GM12878 (cell line): ENCODE measurements at regions not wholly inside any gene's neighbourhood (a gene's known extent, or its start where the extent isn't known, plus 50 kb on each side); places are given as distances from the start of the nearest gene placed in this dataset.

Experiments used
- ATAC-seq: fragments of 200-7000 bp; cut with Tn5 transposase; 3 replicates; pipeline ENCODE4 v1.9.1; 2020; ENCODE audit warnings: mild to moderate bottlenecking, moderate library complexity
- BruUV-seq: library from RNA; stranded (reverse); fragments of 400-500 nt; replicated peaks from 2 replicates; lab custom pipeline; 2021; lab: Mats Ljungman, UMichigan
- CTCF ChIA-PET: fragments of 300-600 bp; sonication (Branson Sonifier 250); formaldehyde crosslinking; extraction: SDS; loops from one replicate; lab custom pipeline; 2021; ENCODE audit warnings: inconsistent platforms; lab: Yijun Ruan, JAX
- POLR2A ChIA-PET: fragments of 350-600 bp; formaldehyde crosslinking; extraction: SDS; loops from one replicate; lab custom pipeline; 2021; ENCODE audit warnings: inconsistent platforms; lab: Charles Lee
- RAD21 ChIA-PET: fragments of 300-600 bp; sonication (Branson Sonifier 250); formaldehyde crosslinking; loops from one replicate; lab custom pipeline; 2023; ENCODE audit warnings: antibody characterized with exemption; ENCODE audit not compliant: unreplicated experiment; lab: Charles Lee
- SMC1A ChIA-PET: fragments of 300-600 bp; sonication (Branson Sonifier 250); formaldehyde crosslinking; loops from one replicate; lab custom pipeline; 2023; ENCODE audit not compliant: unreplicated experiment, uncharacterized antibody; lab: Charles Lee
- DNase-seq: peaks from one replicate; pipeline ENCODE4 v3.0.0-alpha.2; 2011; ENCODE audit warnings: low read depth, low spot score
- FAIRE-seq: peaks from 3 replicates; lab custom pipeline; 2011; peaks lifted over from hg19 to GRCh38; lab: Jason Lieb, UNC
- H2AFZ ChIP-seq: 2 replicates; pipeline ENCODE4 v1.6.0; 2011; ENCODE audit warnings: low read depth, low read length, control low read depth; ENCODE audit not compliant: control insufficient read depth
- H3K27ac ChIP-seq: 2 replicates; pipeline ENCODE4 v1.5.1; 2011; ENCODE audit warnings: control low read depth; ENCODE audit not compliant: control insufficient read depth, insufficient read depth
- H3K27me3 ChIP-seq, 2 experiments: replicated peaks in 1 of 2; 2 replicates each; pipeline versions ENCODE4 v1.6.0 to v1.6.1; 2011; ENCODE audit warnings: low read length in 1 of 2; ENCODE audit not compliant: control insufficient read depth in 2 of 2, insufficient read depth in 2 of 2
- H3K36me3 ChIP-seq, 2 experiments: 2 replicates each; pipeline ENCODE4 v1.5.1; 2011; ENCODE audit warnings: low read length in 1 of 2; ENCODE audit not compliant: control insufficient read depth in 2 of 2, insufficient read depth in 2 of 2
- H3K4me1 ChIP-seq: 2 replicates; pipeline ENCODE4 v1.6.1; 2011; ENCODE audit warnings: mild to moderate bottlenecking, low read length, moderate library complexity, mixed read lengths; ENCODE audit not compliant: control insufficient read depth, insufficient read depth
- H3K4me2 ChIP-seq: 2 replicates; pipeline ENCODE4 v1.6.0; 2011; ENCODE audit warnings: control low read depth; ENCODE audit not compliant: control insufficient read depth, insufficient read depth
- H3K4me3 ChIP-seq: fragments of 200-600 bp; sonication (generic); 2 replicates; pipeline ENCODE4 v1.5.1; 2016
- H3K79me2 ChIP-seq: 2 replicates; pipeline ENCODE4 v1.6.0; 2011; ENCODE audit warnings: low read length; ENCODE audit not compliant: control insufficient read depth, insufficient read depth
- H3K9ac ChIP-seq: 2 replicates; pipeline ENCODE4 v1.8.0; 2011; ENCODE audit warnings: low read length, control low read depth, mixed read lengths; ENCODE audit not compliant: control insufficient read depth, insufficient read depth
- H3K9me3 ChIP-seq: replicated peaks from 3 replicates; pipeline ENCODE4 v1.5.1; 2011; ENCODE audit warnings: mild to moderate bottlenecking, low read length; ENCODE audit not compliant: control insufficient read depth, insufficient read depth
- H4K20me1 ChIP-seq: 2 replicates; pipeline ENCODE4 v1.6.0; 2011; ENCODE audit not compliant: control insufficient read depth, insufficient read depth
- ASH2L ChIP-seq: fragments of 300-600, 200-600 bp; sonication (generic); IDR thresholded peaks from 2 replicates; pipeline ENCODE4 v1.6.1; 2017; ENCODE audit warnings: low read depth, mild to moderate bottlenecking, borderline replicate concordance
- E2F4 ChIP-seq: IDR thresholded peaks from 2 replicates; pipeline ENCODE4 v1.6.1; 2012; ENCODE audit warnings: low read depth, low read length, improper control_type of control experiment
- E2F8 ChIP-seq: fragments of 450-650 bp; IDR thresholded peaks from 2 replicates; pipeline ENCODE4 v1.6.1; 2018; ENCODE audit warnings: mild to moderate bottlenecking, low read depth, moderate library complexity; ENCODE audit not compliant: partially characterized antibody
- FOXM1 ChIP-seq: IDR thresholded peaks from 2 replicates; pipeline ENCODE4 v1.6.1; 2012; ENCODE audit warnings: low read depth, mild to moderate bottlenecking, inconsistent platforms, low read length, moderate library complexity
- POLR2A ChIP-seq: IDR thresholded peaks from 2 replicates; pipeline ENCODE4 v1.6.1; 2011; ENCODE audit warnings: low read depth, mild to moderate bottlenecking, low read length
- ZNF622 ChIP-seq: fragments of 450-650 bp; IDR thresholded peaks from 2 replicates; pipeline ENCODE4 v1.6.1; 2017; ENCODE audit warnings: mild to moderate bottlenecking, inconsistent platforms
- WGBS: methylation state at CpG from one replicate; pipeline ENCODE4 v1.1.6; 2016; ENCODE audit warnings: low lambda C conversion rate; ENCODE audit not compliant: insufficient replicate concordance, insufficient coverage; ENCODE audit errors: missing lambda C conversion rate; 5-methylcytosine and 5-hydroxymethylcytosine counted together
- in situ Hi-C: fragments of 300-500 bp; cut with MboI; formaldehyde crosslinking; loops from 9 replicates; pipeline ENCODE4 v1.14.3; 2018; ENCODE audit warnings: mixed read lengths
- intact Hi-C: fragments of 100-400 bp; cut with micrococcal nuclease; formaldehyde crosslinking; loops from one replicate; pipeline ENCODE4 v1.14.2; 2022; ENCODE audit not compliant: unreplicated experiment

- Histone ChIP-seq H3K36me3 (no peaks in the 10 kb centered on the region), H2AFZ (no peak overlapping the region), H3K79me2 (no peaks in the 10 kb centered on the region), H3K27me3 (peaks cover 6 to 7% of the 10 kb centered on the region in 2 experiments), H3K9me3 (no peaks in the 10 kb centered on the region), H3K4me3 (no peak overlapping the region), H3K27ac (no peak overlapping the region), H4K20me1 (no peaks in the 10 kb centered on the region), H3K4me1 (no peaks in the 10 kb centered on the region), H3K4me2 (no peak overlapping the region), H3K9ac (no peak overlapping the region)
- intact Hi-C loops: no loop called here
- ChIA-PET SMC1A (no interaction called here), CTCF (no interaction called here), RAD21 (no interaction called here), POLR2A (interaction anchor here (0.5 kb wide), 1 partner anchor 16 kb away, joined by 4 read pairs; no protein-coding TSS in a partner anchor)
- 1% methylated on average over 3 of the region's 3 CpGs for WGBS
- DNase-seq (no peak), FAIRE-seq (no peak), ATAC-seq (no peak)
- TF ChIP-seq ASH2L: no peak
- BruUV-seq: no TSS peak
- in situ Hi-C loops: no loop called here
Observed at GRCh38 chr11:116577956-116578355, 194.8 kb downstream of the BUD13 start.

- H3K4me3 ChIP-seq: no peak overlapping the region
- WGBS: 13% methylated on average over 4 of the region's 4 CpGs
- in situ Hi-C loops: no loop called here
- H3K9ac ChIP-seq: no peak overlapping the region
- H3K4me2 ChIP-seq: no peak overlapping the region
- FAIRE-seq: no peak
- intact Hi-C loops: no loop called here
- no peaks in the 10 kb centered on the region for H3K4me1 ChIP-seq
- H3K27me3 ChIP-seq: peaks cover 6 to 7% of the 10 kb centered on the region in 2 experiments
- no peak for DNase-seq
- no TSS peak for BruUV-seq
- RAD21 ChIA-PET: no interaction called here
- CTCF ChIA-PET: no interaction called here
- no peaks in the 10 kb centered on the region for H4K20me1 ChIP-seq
- no peaks in the 10 kb centered on the region for H3K9me3 ChIP-seq
- H3K36me3 ChIP-seq: no peaks in the 10 kb centered on the region
- H3K79me2 ChIP-seq: no peaks in the 10 kb centered on the region
- no peak for ATAC-seq
- SMC1A ChIA-PET: no interaction called here
- no peak overlapping the region for H2AFZ ChIP-seq
- POLR2A ChIA-PET: no interaction called here
- no peak for TF ChIP-seq E2F8
- TF ChIP-seq E2F4: no peak
- TF ChIP-seq FOXM1: no peak
- no peak for TF ChIP-seq ZNF622
- no peak for TF ChIP-seq POLR2A
- H3K27ac ChIP-seq: no peak overlapping the region
Observed at GRCh38 chr11:116577273-116577672, 195.5 kb downstream of the BUD13 start.
